Thoracic aorta (tissue), 2 donors: ENCODE measurements at regions not wholly inside any gene's neighbourhood (a gene's known extent, or its start where the extent isn't known, plus 50 kb on each side); places are given as distances from the start of the nearest gene placed in this dataset.

Experiments used
- ATAC-seq: fragments of 150-250 bp; one replicate; pipeline ENCODE4 v1.8.0; 2017; ENCODE audit warnings: low read depth; ENCODE audit not compliant: insufficient number of reproducible peaks, low FRiP score
- DNase-seq: peaks from one replicate; pipeline ENCODE4 v3.0.0-alpha.2; 2020; ENCODE audit warnings: low spot score
- H3K27ac ChIP-seq, 2 donors: fragments of 200-600 bp; sonication (generic); 1 replicate in 1 of 2; 2 replicates in 1 of 2; pipeline ENCODE4 v1.5.1; 2016; ENCODE audit warnings: mild to moderate bottlenecking in 2 of 2, moderate library complexity in 2 of 2
- H3K27me3 ChIP-seq: fragments of 200-600 bp; sonication (generic); replicated peaks from 2 replicates; pipeline ENCODE4 v1.6.0; 2016; ENCODE audit warnings: mild to moderate bottlenecking; ENCODE audit not compliant: insufficient read depth
- H3K36me3 ChIP-seq: fragments of 200-600 bp; sonication (generic); one replicate; pipeline ENCODE4 v1.5.1; 2016
- H3K4me1 ChIP-seq, 2 donors: fragments of 200-600 bp; sonication (generic); 1 replicate in 1 of 2; 2 replicates in 1 of 2; pipeline versions ENCODE4 v1.5.1 to v1.6.0; 2016; ENCODE audit warnings: low read depth in 2 of 2, mild to moderate bottlenecking in 1 of 2; ENCODE audit not compliant: control insufficient read depth in 1 of 2
- H3K4me3 ChIP-seq: fragments of 200-600 bp; sonication (generic); 2 replicates; pipeline ENCODE4 v1.5.1; 2016; ENCODE audit warnings: mild to moderate bottlenecking
- H3K9me3 ChIP-seq: fragments of 200-600 bp; sonication (generic); 2 replicates; pipeline ENCODE4 v1.5.1; 2016
- TF ChIP-seq, protein P1 (sequence below): fragments of 200-600 bp; sonication (generic); IDR thresholded peaks from one replicate; pipeline ENCODE4 v1.5.1; 2019; ENCODE audit warnings: antibody characterized with exemption

DNA sequence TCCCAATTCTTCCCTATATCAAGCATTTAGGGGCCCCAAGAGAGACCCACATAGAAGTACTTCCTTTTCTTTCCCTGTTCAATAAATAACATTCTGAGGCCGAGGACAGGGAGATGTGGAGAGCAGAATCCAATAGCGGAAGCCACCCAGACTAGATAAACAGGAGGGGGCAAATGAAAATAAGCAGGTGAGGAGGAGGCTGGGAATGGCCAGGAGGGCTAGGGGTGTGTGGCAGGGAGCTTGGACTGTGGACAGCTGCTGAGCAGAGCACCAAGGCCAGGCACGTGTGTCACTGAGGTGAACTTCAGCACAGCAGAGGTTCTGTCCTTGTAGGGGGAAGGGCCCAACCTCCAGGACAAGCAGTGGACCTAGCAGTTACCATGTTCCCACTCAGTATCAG, 339.2 kb downstream of the FOXA2 start:
- Histone ChIP-seq H3K9me3 (no peaks in the 10 kb centered on the region), H3K36me3 (no peaks in the 10 kb centered on the region), H3K4me1 (no peaks in the 10 kb centered on the region), H3K27ac (no peak overlapping the region), H3K27me3 (no peaks in the 10 kb centered on the region), H3K4me3 (no peak overlapping the region)
- TF ChIP-seq, protein P1, sequence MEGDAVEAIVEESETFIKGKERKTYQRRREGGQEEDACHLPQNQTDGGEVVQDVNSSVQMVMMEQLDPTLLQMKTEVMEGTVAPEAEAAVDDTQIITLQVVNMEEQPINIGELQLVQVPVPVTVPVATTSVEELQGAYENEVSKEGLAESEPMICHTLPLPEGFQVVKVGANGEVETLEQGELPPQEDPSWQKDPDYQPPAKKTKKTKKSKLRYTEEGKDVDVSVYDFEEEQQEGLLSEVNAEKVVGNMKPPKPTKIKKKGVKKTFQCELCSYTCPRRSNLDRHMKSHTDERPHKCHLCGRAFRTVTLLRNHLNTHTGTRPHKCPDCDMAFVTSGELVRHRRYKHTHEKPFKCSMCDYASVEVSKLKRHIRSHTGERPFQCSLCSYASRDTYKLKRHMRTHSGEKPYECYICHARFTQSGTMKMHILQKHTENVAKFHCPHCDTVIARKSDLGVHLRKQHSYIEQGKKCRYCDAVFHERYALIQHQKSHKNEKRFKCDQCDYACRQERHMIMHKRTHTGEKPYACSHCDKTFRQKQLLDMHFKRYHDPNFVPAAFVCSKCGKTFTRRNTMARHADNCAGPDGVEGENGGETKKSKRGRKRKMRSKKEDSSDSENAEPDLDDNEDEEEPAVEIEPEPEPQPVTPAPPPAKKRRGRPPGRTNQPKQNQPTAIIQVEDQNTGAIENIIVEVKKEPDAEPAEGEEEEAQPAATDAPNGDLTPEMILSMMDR: no peak
- ATAC-seq: no peak
- no peak for DNase-seq

GRCh38 chr20:22243067-22243466, 341.3 kb downstream of the FOXA2 start:
- no peaks in the 10 kb centered on the region for H3K4me1 ChIP-seq
- no peak overlapping the region for H3K4me3 ChIP-seq
- TF ChIP-seq, protein P1: no peak
- no peaks in the 10 kb centered on the region for H3K9me3 ChIP-seq
- H3K36me3 ChIP-seq: no peaks in the 10 kb centered on the region
- no peaks in the 10 kb centered on the region for H3K27me3 ChIP-seq
- no peak for DNase-seq
- H3K27ac ChIP-seq: no peak overlapping the region
- no peak for ATAC-seq

GRCh38 chr20:22241609-22242008, 342.8 kb downstream of the FOXA2 start:
- H3K27ac ChIP-seq: no peak overlapping the region
- ATAC-seq (no peak), DNase-seq (no peak)
- H3K4me1 ChIP-seq: no peaks in the 10 kb centered on the region
- no peaks in the 10 kb centered on the region for H3K9me3 ChIP-seq
- TF ChIP-seq, protein P1: no peak
- H3K27me3 ChIP-seq: no peaks in the 10 kb centered on the region
- H3K36me3 ChIP-seq: no peaks in the 10 kb centered on the region
- H3K4me3 ChIP-seq: no peak overlapping the region

GRCh38 chr20:22232923-22233322, 351.4 kb downstream of the FOXA2 start:
- H3K27me3 ChIP-seq: no peaks in the 10 kb centered on the region
- no peak overlapping the region for H3K27ac ChIP-seq
- no peak overlapping the region for H3K4me3 ChIP-seq
- DNase-seq (no peak), ATAC-seq (no peak)
- H3K4me1 ChIP-seq: no peaks in the 10 kb centered on the region
- H3K36me3 ChIP-seq: no peaks in the 10 kb centered on the region
- no peaks in the 10 kb centered on the region for H3K9me3 ChIP-seq
- TF ChIP-seq, protein P1: no peak

GRCh38 chr20:22232473-22232872, 351.9 kb downstream of the FOXA2 start:
- Histone ChIP-seq H3K4me1 (no peaks in the 10 kb centered on the region), H3K9me3 (no peaks in the 10 kb centered on the region), H3K27ac (no peak overlapping the region), H3K27me3 (no peaks in the 10 kb centered on the region), H3K4me3 (no peak overlapping the region), H3K36me3 (no peaks in the 10 kb centered on the region)
- TF ChIP-seq, protein P1: no peak
- no peak for DNase-seq
- no peak for ATAC-seq
